ENCODE measurements at regions not wholly inside any gene's neighbourhood (a gene's known extent, or its start where the extent isn't known, plus 50 kb on each side); places are given as distances from the start of the nearest gene placed in this dataset.

GRCh38 chr2:234731236-234731635 is 220.6 kb upstream of the SH3BP4 start:
- TF ChIP-seq, protein P1, sequence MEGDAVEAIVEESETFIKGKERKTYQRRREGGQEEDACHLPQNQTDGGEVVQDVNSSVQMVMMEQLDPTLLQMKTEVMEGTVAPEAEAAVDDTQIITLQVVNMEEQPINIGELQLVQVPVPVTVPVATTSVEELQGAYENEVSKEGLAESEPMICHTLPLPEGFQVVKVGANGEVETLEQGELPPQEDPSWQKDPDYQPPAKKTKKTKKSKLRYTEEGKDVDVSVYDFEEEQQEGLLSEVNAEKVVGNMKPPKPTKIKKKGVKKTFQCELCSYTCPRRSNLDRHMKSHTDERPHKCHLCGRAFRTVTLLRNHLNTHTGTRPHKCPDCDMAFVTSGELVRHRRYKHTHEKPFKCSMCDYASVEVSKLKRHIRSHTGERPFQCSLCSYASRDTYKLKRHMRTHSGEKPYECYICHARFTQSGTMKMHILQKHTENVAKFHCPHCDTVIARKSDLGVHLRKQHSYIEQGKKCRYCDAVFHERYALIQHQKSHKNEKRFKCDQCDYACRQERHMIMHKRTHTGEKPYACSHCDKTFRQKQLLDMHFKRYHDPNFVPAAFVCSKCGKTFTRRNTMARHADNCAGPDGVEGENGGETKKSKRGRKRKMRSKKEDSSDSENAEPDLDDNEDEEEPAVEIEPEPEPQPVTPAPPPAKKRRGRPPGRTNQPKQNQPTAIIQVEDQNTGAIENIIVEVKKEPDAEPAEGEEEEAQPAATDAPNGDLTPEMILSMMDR (conservative IDR thresholded peaks at IDR 0.05; ENCODE audit: low read length), result no peak
- no peak for TF ChIP-seq EZH2phosphoT487 (IDR thresholded peaks at IDR 0.05; ENCODE audit: borderline replicate concordance)

Measured in Loucy (cell line).